ENCODE measurements at regions not wholly inside any gene's neighbourhood (a gene's known extent, or its start where the extent isn't known, plus 50 kb on each side); places are given as distances from the start of the nearest gene placed in this dataset.

GRCh38 chr5:25387953-25388352 lies 743.2 kb upstream of the CDH10 start:
- Mint-ChIP-seq H3K27ac (ENCODE audit: unreplicated experiment) (no peak overlapping the region), H3K4me3 (ENCODE audit: unreplicated experiment) (no peak overlapping the region), H3K4me1 (ENCODE audit: low read depth) (no peaks in the 10 kb centered on the region), H3K9me3 (ENCODE audit: low read depth) (peaks cover 26% of the 10 kb centered on the region), H3K36me3 (ENCODE audit: low read depth) (no peaks in the 10 kb centered on the region), H3K27me3 (ENCODE audit: low read depth) (no peaks in the 10 kb centered on the region)
- no peak for TF ChIP-seq CTCF (IDR thresholded peaks at IDR 0.05)
- no peak for DNase-seq (ENCODE audit: low spot score)

GRCh38 chr5:25362799-25363198 lies 718.0 kb upstream of the CDH10 start:
- H3K9me3 Mint-ChIP-seq (ENCODE audit: low read depth): peaks cover 50% of the 10 kb centered on the region
- H3K27ac Mint-ChIP-seq (ENCODE audit: unreplicated experiment): no peak overlapping the region
- no peaks in the 10 kb centered on the region for H3K36me3 Mint-ChIP-seq (ENCODE audit: low read depth)
- no peak overlapping the region for H3K4me3 Mint-ChIP-seq (ENCODE audit: unreplicated experiment)
- DNase-seq (ENCODE audit: low spot score): no peak
- no peaks in the 10 kb centered on the region for H3K27me3 Mint-ChIP-seq (ENCODE audit: low read depth)
- no peak for TF ChIP-seq CTCF (IDR thresholded peaks at IDR 0.05)
- no peaks in the 10 kb centered on the region for H3K4me1 Mint-ChIP-seq (ENCODE audit: low read depth)

GRCh38 chr5:25358919-25359318 lies 714.1 kb upstream of the CDH10 start:
- no peak for TF ChIP-seq CTCF (IDR thresholded peaks at IDR 0.05)
- no peak overlapping the region for H3K27ac Mint-ChIP-seq (ENCODE audit: unreplicated experiment)

GRCh38 chr5:25357605-25358004 lies 712.8 kb upstream of the CDH10 start:
- DNase-seq (ENCODE audit: low spot score): no peak
- TF ChIP-seq CTCF (IDR thresholded peaks at IDR 0.05): no peak
- H3K4me3 Mint-ChIP-seq (ENCODE audit: unreplicated experiment): no peak overlapping the region
- H3K9me3 Mint-ChIP-seq (ENCODE audit: low read depth): peaks cover 37% of the 10 kb centered on the region
- H3K27ac Mint-ChIP-seq (ENCODE audit: unreplicated experiment): no peak overlapping the region
- H3K36me3 Mint-ChIP-seq (ENCODE audit: low read depth): no peaks in the 10 kb centered on the region
- H3K4me1 Mint-ChIP-seq (ENCODE audit: low read depth): no peaks in the 10 kb centered on the region
- H3K27me3 Mint-ChIP-seq (ENCODE audit: low read depth): no peaks in the 10 kb centered on the region

More at GRCh38 chr5:25358919-25359318, 714.1 kb upstream of the CDH10 start:
- Mint-ChIP-seq H3K9me3 (ENCODE audit: low read depth) (peaks cover 43% of the 10 kb centered on the region), H3K36me3 (ENCODE audit: low read depth) (no peaks in the 10 kb centered on the region), H3K27me3 (ENCODE audit: low read depth) (no peaks in the 10 kb centered on the region), H3K4me1 (ENCODE audit: low read depth) (no peaks in the 10 kb centered on the region), H3K4me3 (ENCODE audit: unreplicated experiment) (no peak overlapping the region)
- DNase-seq (ENCODE audit: low spot score): no peak

GRCh38 chr5:25349746-25350145 lies 705.0 kb upstream of the CDH10 start:
- H3K27ac Mint-ChIP-seq (ENCODE audit: unreplicated experiment): no peak overlapping the region
- H3K4me3 Mint-ChIP-seq (ENCODE audit: unreplicated experiment): no peak overlapping the region
- no peaks in the 10 kb centered on the region for H3K4me1 Mint-ChIP-seq (ENCODE audit: low read depth)
- no peak for TF ChIP-seq CTCF (IDR thresholded peaks at IDR 0.05)
- peaks cover 15% of the 10 kb centered on the region for H3K9me3 Mint-ChIP-seq (ENCODE audit: low read depth)
- no peaks in the 10 kb centered on the region for H3K36me3 Mint-ChIP-seq (ENCODE audit: low read depth)
- no peak for DNase-seq (ENCODE audit: low spot score)
- H3K27me3 Mint-ChIP-seq (ENCODE audit: low read depth): no peaks in the 10 kb centered on the region
